ENCODE measurements at regions not wholly inside any gene's neighbourhood (a gene's known extent, or its start where the extent isn't known, plus 50 kb on each side); places are given as distances from the start of the nearest gene placed in this dataset.

- peaks cover 0 to 11% of the 10 kb centered on the region in 2 donors for H3K9me3 ChIP-seq
- H3K4me3 ChIP-seq = no peak overlapping the region
- ATAC-seq (no peak), DNase-seq (peak in 1 of 4 donors; percentile 21)
- no peak overlapping the region for H3K27ac ChIP-seq
- TF ChIP-seq, protein P1, sequence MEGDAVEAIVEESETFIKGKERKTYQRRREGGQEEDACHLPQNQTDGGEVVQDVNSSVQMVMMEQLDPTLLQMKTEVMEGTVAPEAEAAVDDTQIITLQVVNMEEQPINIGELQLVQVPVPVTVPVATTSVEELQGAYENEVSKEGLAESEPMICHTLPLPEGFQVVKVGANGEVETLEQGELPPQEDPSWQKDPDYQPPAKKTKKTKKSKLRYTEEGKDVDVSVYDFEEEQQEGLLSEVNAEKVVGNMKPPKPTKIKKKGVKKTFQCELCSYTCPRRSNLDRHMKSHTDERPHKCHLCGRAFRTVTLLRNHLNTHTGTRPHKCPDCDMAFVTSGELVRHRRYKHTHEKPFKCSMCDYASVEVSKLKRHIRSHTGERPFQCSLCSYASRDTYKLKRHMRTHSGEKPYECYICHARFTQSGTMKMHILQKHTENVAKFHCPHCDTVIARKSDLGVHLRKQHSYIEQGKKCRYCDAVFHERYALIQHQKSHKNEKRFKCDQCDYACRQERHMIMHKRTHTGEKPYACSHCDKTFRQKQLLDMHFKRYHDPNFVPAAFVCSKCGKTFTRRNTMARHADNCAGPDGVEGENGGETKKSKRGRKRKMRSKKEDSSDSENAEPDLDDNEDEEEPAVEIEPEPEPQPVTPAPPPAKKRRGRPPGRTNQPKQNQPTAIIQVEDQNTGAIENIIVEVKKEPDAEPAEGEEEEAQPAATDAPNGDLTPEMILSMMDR (IDR thresholded peaks at IDR 0.05) = no peak
- no peaks in the 10 kb centered on the region for H3K27me3 ChIP-seq
- H3K36me3 ChIP-seq = no peaks in the 10 kb centered on the region
- intact Hi-C loops (cut with DNase I) = no loop called here
- no peaks in the 10 kb centered on the region for H3K4me1 ChIP-seq
These were observed 323.4 kb upstream of the CAMK1G start for GRCh38 chr1:209260136-209260535.

- no peak overlapping the region for H3K27ac ChIP-seq
- no peak overlapping the region for H3K4me3 ChIP-seq
- no peaks in the 10 kb centered on the region for H3K4me1 ChIP-seq
- TF ChIP-seq, protein P1 (IDR thresholded peaks at IDR 0.05) = no peak
- peaks cover 0 to 11% of the 10 kb centered on the region in 2 donors for H3K9me3 ChIP-seq
- no peaks in the 10 kb centered on the region for H3K36me3 ChIP-seq
- no peaks in the 10 kb centered on the region for H3K27me3 ChIP-seq
- no peak for DNase-seq
- ATAC-seq = no peak
- intact Hi-C loops (cut with DNase I) = no loop called here
These were observed 320.9 kb upstream of the CAMK1G start for GRCh38 chr1:209262631-209263030.

DNA sequence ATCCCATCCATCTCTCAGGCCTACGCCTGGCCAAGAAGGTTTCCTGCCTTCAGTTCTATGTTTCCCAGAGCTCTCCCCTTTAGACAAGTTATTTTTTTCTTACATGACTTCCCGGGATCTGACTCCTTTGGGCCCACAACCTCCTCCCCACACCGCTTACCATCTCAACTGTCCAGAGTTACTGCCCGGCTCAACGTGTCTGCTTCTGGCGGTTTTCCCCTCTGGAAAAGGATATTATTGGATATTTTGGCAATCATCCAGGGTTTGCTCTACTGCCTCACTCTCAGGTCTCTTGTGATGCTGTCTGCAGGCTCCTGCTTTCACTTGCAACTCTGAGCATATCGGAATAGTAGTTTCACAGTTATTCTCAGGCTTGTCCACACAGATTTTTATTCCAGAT, 318.2 kb upstream of the CAMK1G start:
- intact Hi-C loops (cut with DNase I) = no loop called here
- Histone ChIP-seq H3K27me3 (no peaks in the 10 kb centered on the region), H3K4me1 (no peaks in the 10 kb centered on the region), H3K36me3 (no peaks in the 10 kb centered on the region), H3K9me3 (no peaks in the 10 kb centered on the region), H3K4me3 (no peak overlapping the region), H3K27ac (no peak overlapping the region)
- DNase-seq = no peak
- TF ChIP-seq, protein P1 (IDR thresholded peaks at IDR 0.05) = no peak
- no peak for ATAC-seq

GRCh38 chr1:209266590-209267205, 316.8 kb upstream of the CAMK1G start:
- H3K9me3 ChIP-seq = no peaks in the 10 kb centered on the region
- no peaks in the 10 kb centered on the region for H3K4me1 ChIP-seq
- peak in 1 of 4 donors; percentile 6 for DNase-seq
- no peaks in the 10 kb centered on the region for H3K27me3 ChIP-seq
- intact Hi-C loops (cut with DNase I) = no loop called here
- H3K36me3 ChIP-seq = no peaks in the 10 kb centered on the region
- peak; percentile 69 for ATAC-seq
- no peak overlapping the region for H3K27ac ChIP-seq
- TF ChIP-seq, protein P1 (IDR thresholded peaks at IDR 0.05) = no peak
- H3K4me3 ChIP-seq = no peak overlapping the region

GRCh38 chr1:209267968-209268367, 315.5 kb upstream of the CAMK1G start:
- Histone ChIP-seq H3K36me3 (no peaks in the 10 kb centered on the region), H3K4me1 (no peaks in the 10 kb centered on the region), H3K27me3 (no peaks in the 10 kb centered on the region), H3K27ac (no peak overlapping the region), H3K9me3 (no peaks in the 10 kb centered on the region), H3K4me3 (no peak overlapping the region)
- ATAC-seq (no peak), DNase-seq (no peak)
- TF ChIP-seq, protein P1 (IDR thresholded peaks at IDR 0.05) = no peak
- intact Hi-C loops (cut with DNase I) = no loop called here

Data from left lung (tissue), 4 donors.